22Rv1 (cell line): ENCODE measurements at regions not wholly inside any gene's neighbourhood (a gene's known extent, or its start where the extent isn't known, plus 50 kb on each side); places are given as distances from the start of the nearest gene placed in this dataset.

ENCODE experiments used
- CTCF ChIP-seq: fragments of 450-650 bp; IDR thresholded peaks from 2 replicates; pipeline ENCODE4 v1.5.1; 2017; ENCODE audit warnings: mild to moderate bottlenecking
- ZFX ChIP-seq: fragments of 450-650 bp; IDR thresholded peaks from 2 replicates; pipeline ENCODE4 v1.6.1; 2017; ENCODE audit warnings: antibody characterized with exemption, borderline replicate concordance

GRCh38 chr11:92111287-92111686, 113.3 kb upstream of the FAT3 start:
- no peak for TF ChIP-seq CTCF
- TF ChIP-seq ZFX = no peak
